HFF-Myc (cell line): ENCODE measurements at regions not wholly inside any gene's neighbourhood (a gene's known extent, or its start where the extent isn't known, plus 50 kb on each side); places are given as distances from the start of the nearest gene placed in this dataset.

Experiments used
- DNase-seq: peaks from one replicate; pipeline ENCODE4 v3.0.0-alpha.2; 2011; ENCODE audit warnings: low read depth; ENCODE audit errors: extremely low read depth
- H3K4me3 ChIP-seq: replicated peaks from 2 replicates; pipeline ENCODE4 v1.5.1; 2011; ENCODE audit warnings: low read depth, mild to moderate bottlenecking, control low read depth, low read length
- CTCF ChIP-seq: IDR thresholded peaks from 2 replicates; pipeline ENCODE4 v1.5.1; 2012; ENCODE audit warnings: mild to moderate bottlenecking, low read depth, low read length, control low read depth; ENCODE audit errors: missing control alignments

GRCh38 chr1:83702356-83702755 lies 296.6 kb downstream of the TTLL7 start:
- no peak overlapping the region for H3K4me3 ChIP-seq
- TF ChIP-seq CTCF: no peak
- DNase-seq: no peak

GRCh38 chr1:83701355-83701754 lies 297.6 kb downstream of the TTLL7 start:
- DNase-seq: no peak

GRCh38 chr1:83698644-83699043 lies 300.3 kb downstream of the TTLL7 start:
- no peak for TF ChIP-seq CTCF
- DNase-seq: no peak
- H3K4me3 ChIP-seq: no peak overlapping the region

More at GRCh38 chr1:83701355-83701754, 297.6 kb downstream of the TTLL7 start:
- TF ChIP-seq CTCF: no peak
- no peak overlapping the region for H3K4me3 ChIP-seq

- H3K4me3 ChIP-seq: no peak overlapping the region
- no peak for TF ChIP-seq CTCF
- no peak for DNase-seq
These were observed 301.0 kb downstream of the TTLL7 start for GRCh38 chr1:83697961-83698360.

- no peak overlapping the region for H3K4me3 ChIP-seq
- no peak for DNase-seq
- no peak for TF ChIP-seq CTCF
These were observed 301.7 kb downstream of the TTLL7 start for GRCh38 chr1:83697220-83697619.

- DNase-seq: no peak
- no peak overlapping the region for H3K4me3 ChIP-seq
- no peak for TF ChIP-seq CTCF
These were observed 304.5 kb downstream of the TTLL7 start for GRCh38 chr1:83694449-83694848.

GRCh38 chr1:83693427-83694126 lies 305.4 kb downstream of the TTLL7 start:
- no peak for DNase-seq
- TF ChIP-seq CTCF: no peak
- H3K4me3 ChIP-seq: no peak overlapping the region
